GM19035 (cell line): ENCODE measurements at regions not wholly inside any gene's neighbourhood (a gene's known extent, or its start where the extent isn't known, plus 50 kb on each side); places are given as distances from the start of the nearest gene placed in this dataset.

Experiments used
- ATAC-seq: cut with Tn5 transposase; IDR thresholded peaks from one replicate; pipeline ENCODE4 v1.9.1; 2021; ENCODE audit not compliant: unreplicated experiment

- no peak for ATAC-seq
Observed at GRCh38 chr7:119350334-119350733, 922.6 kb upstream of the KCND2 start.

- ATAC-seq = no peak
Observed at GRCh38 chr7:119351320-119351719, 921.7 kb upstream of the KCND2 start.

- ATAC-seq = no peak
Observed at GRCh38 chr7:119374436-119374835, 898.5 kb upstream of the KCND2 start.

GRCh38 chr7:119377861-119378260, 895.1 kb upstream of the KCND2 start:
- ATAC-seq = no peak

- ATAC-seq = no peak
Observed at GRCh38 chr7:119382726-119383125, 890.2 kb upstream of the KCND2 start.

DNA sequence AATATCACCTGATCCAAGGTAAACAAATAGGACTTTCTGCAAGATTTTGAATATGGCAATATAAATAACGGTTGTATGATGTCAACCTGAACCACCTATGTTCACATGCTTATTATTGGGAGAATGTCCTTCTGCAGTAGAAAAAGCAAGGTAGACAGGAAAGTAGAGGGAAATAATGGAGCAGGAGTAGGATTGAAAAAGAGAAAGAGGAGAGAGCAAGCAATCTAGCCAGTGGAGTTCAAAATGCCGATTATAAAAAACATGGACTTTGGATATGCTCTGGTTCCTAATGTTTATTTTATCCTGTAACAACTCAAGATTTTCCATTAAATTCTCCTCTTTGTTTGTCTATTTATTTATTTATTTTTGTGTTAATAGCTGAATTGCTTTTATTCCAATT, 878.0 kb upstream of the KCND2 start:
- no peak for ATAC-seq

DNA sequence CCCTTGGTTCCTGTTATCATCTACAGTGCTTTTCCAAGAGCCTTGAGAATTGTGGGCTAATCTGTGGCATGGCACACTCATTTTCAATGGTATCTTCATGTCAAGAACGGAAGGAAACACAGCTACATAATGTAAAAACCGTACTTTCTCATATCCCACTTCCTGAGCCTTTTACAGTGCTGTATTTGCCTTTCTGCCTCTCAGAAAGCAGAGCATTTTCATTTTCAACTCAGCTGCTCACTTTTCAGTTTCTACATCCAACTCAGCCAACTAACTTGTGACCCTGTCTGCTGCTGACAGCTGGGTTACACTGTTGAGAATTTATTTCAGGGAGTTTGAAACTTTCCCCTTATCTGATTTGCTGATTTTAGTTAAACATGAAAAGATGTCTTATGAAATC, 875.8 kb upstream of the KCND2 start:
- ATAC-seq = peak; percentile 89

GRCh38 chr7:119408596-119408995, 864.4 kb upstream of the KCND2 start:
- no peak for ATAC-seq

- ATAC-seq = no peak
Observed at GRCh38 chr7:119413314-119413805, 859.6 kb upstream of the KCND2 start.

- no peak for ATAC-seq
Observed at GRCh38 chr7:119415682-119416081, 857.3 kb upstream of the KCND2 start.

DNA sequence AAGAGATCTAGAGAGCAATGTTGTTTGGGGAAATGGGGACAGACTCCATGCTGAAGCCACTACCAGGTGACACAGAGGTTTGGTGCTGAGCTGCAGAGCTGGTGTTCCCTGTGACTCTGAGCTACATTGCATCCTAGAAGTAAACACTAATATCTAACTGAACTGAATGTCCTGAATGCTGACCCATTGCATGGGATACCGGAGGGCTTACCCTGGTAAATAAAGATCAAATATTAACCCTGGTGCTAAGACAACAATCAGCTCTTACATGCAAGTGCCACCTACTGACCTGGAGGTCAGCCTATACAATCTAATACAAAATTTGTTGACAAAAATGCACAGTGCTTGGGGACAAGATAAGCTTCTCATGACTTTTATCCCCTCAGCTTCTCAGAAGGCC, 851.3 kb upstream of the KCND2 start:
- no peak for ATAC-seq

DNA sequence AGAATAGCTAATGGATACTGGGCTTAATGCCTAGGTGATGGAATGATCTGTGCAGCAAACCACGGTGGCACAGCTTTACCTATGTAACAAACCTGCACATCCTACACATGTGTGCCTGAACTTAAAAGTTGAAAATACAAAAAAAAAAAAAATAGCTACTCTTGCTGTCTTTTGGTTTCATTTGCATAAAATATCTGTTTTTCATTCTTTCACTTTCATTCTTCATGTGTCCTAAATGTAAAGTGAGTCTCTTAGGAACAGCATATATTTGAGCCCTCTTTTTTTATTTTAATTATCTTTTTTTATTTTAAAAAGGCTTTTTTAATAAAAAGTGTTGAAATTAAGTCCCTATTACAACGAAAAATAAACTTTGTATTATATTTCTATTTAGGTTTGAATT, 836.1 kb upstream of the KCND2 start:
- ATAC-seq = no peak

- no peak for ATAC-seq
Observed at GRCh38 chr7:119438315-119438714, 834.7 kb upstream of the KCND2 start.

GRCh38 chr7:119439192-119439591, 833.8 kb upstream of the KCND2 start:
- no peak for ATAC-seq

GRCh38 chr7:119452401-119452800, 820.6 kb upstream of the KCND2 start:
- ATAC-seq = no peak

GRCh38 chr7:119465798-119466305, 807.1 kb upstream of the KCND2 start:
- no peak for ATAC-seq

DNA sequence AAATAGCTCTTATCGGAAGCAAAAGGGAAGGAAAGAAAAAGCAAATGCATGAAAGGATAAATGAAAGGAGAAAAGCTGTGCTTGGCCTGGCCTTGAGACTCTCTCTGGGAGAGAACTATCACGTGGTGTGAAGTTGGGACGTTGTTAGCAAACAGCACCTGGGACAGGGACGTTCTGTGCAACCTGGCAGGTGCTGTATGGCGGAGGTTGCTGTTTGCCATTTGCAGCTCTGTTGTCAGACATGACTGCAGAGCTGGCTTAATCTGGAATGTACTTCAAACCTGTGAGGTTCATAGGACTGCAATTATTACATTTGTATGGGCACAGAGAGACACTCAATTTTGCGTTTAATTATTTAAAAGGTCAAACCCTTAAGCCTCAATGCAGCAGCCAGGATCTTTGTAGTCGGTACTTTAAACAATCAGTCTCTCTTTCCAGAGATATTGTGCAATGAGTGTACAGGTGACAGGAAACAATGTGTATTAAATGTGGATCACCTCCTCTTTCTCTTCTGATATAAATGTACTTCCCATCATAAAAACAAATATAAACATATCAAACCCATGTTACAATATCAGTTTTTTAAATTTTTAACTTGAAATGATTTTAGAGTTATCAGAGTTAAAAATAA, 800.5 kb upstream of the KCND2 start:
- ATAC-seq = no peak

GRCh38 chr7:119482209-119482608, 790.8 kb upstream of the KCND2 start:
- ATAC-seq = peak; percentile 97

DNA sequence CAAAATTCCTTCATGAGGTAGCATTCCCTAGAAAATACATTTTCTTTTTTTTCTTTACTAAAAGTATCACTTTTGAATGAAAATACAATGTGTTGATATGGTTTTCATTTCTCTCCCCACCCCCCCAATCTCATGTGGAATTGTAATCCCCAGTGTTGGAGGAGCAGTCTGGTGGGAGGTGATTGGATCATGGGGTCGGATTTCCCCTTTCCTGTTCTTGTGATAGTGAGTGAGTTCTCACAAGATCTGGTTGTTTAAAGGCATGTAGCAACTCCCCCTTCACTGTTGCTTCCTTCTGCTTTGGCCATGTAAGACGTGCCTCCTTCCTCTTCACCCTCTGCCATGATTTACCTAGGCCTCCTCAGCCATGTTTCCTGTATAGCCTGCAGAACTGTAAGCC, 790.3 kb upstream of the KCND2 start:
- no peak for ATAC-seq

GRCh38 chr7:119483364-119483763, 789.6 kb upstream of the KCND2 start:
- ATAC-seq = no peak

GRCh38 chr7:119514326-119514725, 758.6 kb upstream of the KCND2 start:
- ATAC-seq = no peak

GRCh38 chr7:119515214-119515613, 757.8 kb upstream of the KCND2 start:
- ATAC-seq = no peak

- no peak for ATAC-seq
Observed at GRCh38 chr7:119515962-119516361, 757.0 kb upstream of the KCND2 start.
